GM12878 (cell line): ENCODE measurements at regions not wholly inside any gene's neighbourhood (a gene's known extent, or its start where the extent isn't known, plus 50 kb on each side); places are given as distances from the start of the nearest gene placed in this dataset.

Experiments
- ATAC-seq: fragments of 200-7000 bp; cut with Tn5 transposase; 3 replicates; pipeline ENCODE4 v1.9.1; 2020; ENCODE audit warnings: mild to moderate bottlenecking, moderate library complexity
- BruUV-seq: library from RNA; stranded (reverse); fragments of 400-500 nt; replicated peaks from 2 replicates; lab custom pipeline; 2021; lab: Mats Ljungman, UMichigan
- CTCF ChIA-PET: fragments of 300-600 bp; sonication (Branson Sonifier 250); formaldehyde crosslinking; extraction: SDS; loops from one replicate; lab custom pipeline; 2021; ENCODE audit warnings: inconsistent platforms; lab: Yijun Ruan, JAX
- POLR2A ChIA-PET: fragments of 350-600 bp; formaldehyde crosslinking; extraction: SDS; loops from one replicate; lab custom pipeline; 2021; ENCODE audit warnings: inconsistent platforms; lab: Charles Lee
- RAD21 ChIA-PET: fragments of 300-600 bp; sonication (Branson Sonifier 250); formaldehyde crosslinking; loops from one replicate; lab custom pipeline; 2023; ENCODE audit warnings: antibody characterized with exemption; ENCODE audit not compliant: unreplicated experiment; lab: Charles Lee
- SMC1A ChIA-PET: fragments of 300-600 bp; sonication (Branson Sonifier 250); formaldehyde crosslinking; loops from one replicate; lab custom pipeline; 2023; ENCODE audit not compliant: unreplicated experiment, uncharacterized antibody; lab: Charles Lee
- DNase-seq: peaks from one replicate; pipeline ENCODE4 v3.0.0-alpha.2; 2011; ENCODE audit warnings: low read depth, low spot score
- FAIRE-seq: peaks from 3 replicates; lab custom pipeline; 2011; peaks lifted over from hg19 to GRCh38; lab: Jason Lieb, UNC
- H2AFZ ChIP-seq: 2 replicates; pipeline ENCODE4 v1.6.0; 2011; ENCODE audit warnings: low read depth, low read length, control low read depth; ENCODE audit not compliant: control insufficient read depth
- H3K27ac ChIP-seq: 2 replicates; pipeline ENCODE4 v1.5.1; 2011; ENCODE audit warnings: control low read depth; ENCODE audit not compliant: control insufficient read depth, insufficient read depth
- H3K27me3 ChIP-seq, 2 experiments: replicated peaks in 1 of 2; 2 replicates each; pipeline versions ENCODE4 v1.6.0 to v1.6.1; 2011; ENCODE audit warnings: low read length in 1 of 2; ENCODE audit not compliant: control insufficient read depth in 2 of 2, insufficient read depth in 2 of 2
- H3K36me3 ChIP-seq, 2 experiments: 2 replicates each; pipeline ENCODE4 v1.5.1; 2011; ENCODE audit warnings: low read length in 1 of 2; ENCODE audit not compliant: control insufficient read depth in 2 of 2, insufficient read depth in 2 of 2
- H3K4me1 ChIP-seq: 2 replicates; pipeline ENCODE4 v1.6.1; 2011; ENCODE audit warnings: mild to moderate bottlenecking, low read length, moderate library complexity, mixed read lengths; ENCODE audit not compliant: control insufficient read depth, insufficient read depth
- H3K4me2 ChIP-seq: 2 replicates; pipeline ENCODE4 v1.6.0; 2011; ENCODE audit warnings: control low read depth; ENCODE audit not compliant: control insufficient read depth, insufficient read depth
- H3K4me3 ChIP-seq: fragments of 200-600 bp; sonication (generic); 2 replicates; pipeline ENCODE4 v1.5.1; 2016
- H3K79me2 ChIP-seq: 2 replicates; pipeline ENCODE4 v1.6.0; 2011; ENCODE audit warnings: low read length; ENCODE audit not compliant: control insufficient read depth, insufficient read depth
- H3K9ac ChIP-seq: 2 replicates; pipeline ENCODE4 v1.8.0; 2011; ENCODE audit warnings: low read length, control low read depth, mixed read lengths; ENCODE audit not compliant: control insufficient read depth, insufficient read depth
- H3K9me3 ChIP-seq: replicated peaks from 3 replicates; pipeline ENCODE4 v1.5.1; 2011; ENCODE audit warnings: mild to moderate bottlenecking, low read length; ENCODE audit not compliant: control insufficient read depth, insufficient read depth
- H4K20me1 ChIP-seq: 2 replicates; pipeline ENCODE4 v1.6.0; 2011; ENCODE audit not compliant: control insufficient read depth, insufficient read depth
- BCL3 ChIP-seq: IDR thresholded peaks from 2 replicates; pipeline ENCODE4 v1.6.1; 2011; ENCODE audit warnings: borderline replicate concordance, low read depth, mild to moderate bottlenecking, moderate library complexity, low read length; ENCODE audit not compliant: insufficient read depth, poor library complexity, severe bottlenecking
- BMI1 ChIP-seq: fragments of 450-650 bp; IDR thresholded peaks from 2 replicates; pipeline ENCODE4 v1.6.1; 2016; ENCODE audit warnings: mild to moderate bottlenecking, moderate library complexity, borderline replicate concordance
- CHD2 ChIP-seq: IDR thresholded peaks from 2 replicates; pipeline ENCODE4 v1.6.1; 2011; ENCODE audit warnings: low read depth, low read length, improper control_type of control experiment, borderline replicate concordance
- ESRRA ChIP-seq: IDR thresholded peaks from 2 replicates; pipeline ENCODE4 v1.6.1; 2012; ENCODE audit warnings: mild to moderate bottlenecking, low read length, improper control_type of control experiment
- FOXK2 ChIP-seq: fragments of 450-650 bp; IDR thresholded peaks from 2 replicates; pipeline ENCODE4 v1.6.1; 2017; ENCODE audit warnings: mild to moderate bottlenecking, moderate library complexity
- MTA2 ChIP-seq: fragments of 450-650 bp; IDR thresholded peaks from 2 replicates; pipeline ENCODE4 v1.6.1; 2016; ENCODE audit warnings: low read depth, mild to moderate bottlenecking, moderate library complexity
- PAX8 ChIP-seq: fragments of 450-650 bp; IDR thresholded peaks from 2 replicates; pipeline ENCODE4 v1.6.1; 2017; ENCODE audit warnings: mild to moderate bottlenecking, moderate library complexity
- POLR2A ChIP-seq: IDR thresholded peaks from 2 replicates; pipeline ENCODE4 v1.6.1; 2011; ENCODE audit warnings: low read depth, mild to moderate bottlenecking, low read length
- POU2F2 ChIP-seq: IDR thresholded peaks from 3 replicates; pipeline ENCODE4 v1.6.1; 2011; ENCODE audit warnings: low read depth, mild to moderate bottlenecking, low read length, borderline replicate concordance
- RAD51 ChIP-seq: fragments of 450-650 bp; IDR thresholded peaks from 2 replicates; pipeline ENCODE4 v1.6.1; 2016; ENCODE audit warnings: moderate library complexity, mild to moderate bottlenecking, inconsistent platforms
- SIN3A ChIP-seq: IDR thresholded peaks from 2 replicates; pipeline ENCODE4 v1.6.1; 2012; ENCODE audit warnings: low read depth, low read length, improper control_type of control experiment
- ZNF592 ChIP-seq: fragments of 450-650 bp; IDR thresholded peaks from 2 replicates; pipeline ENCODE4 v1.6.1; 2017; ENCODE audit warnings: mild to moderate bottlenecking, moderate library complexity
- WGBS: methylation state at CpG from one replicate; pipeline ENCODE4 v1.1.6; 2016; ENCODE audit warnings: low lambda C conversion rate; ENCODE audit not compliant: insufficient replicate concordance, insufficient coverage; ENCODE audit errors: missing lambda C conversion rate; 5-methylcytosine and 5-hydroxymethylcytosine counted together
- in situ Hi-C: fragments of 300-500 bp; cut with MboI; formaldehyde crosslinking; loops from 9 replicates; pipeline ENCODE4 v1.14.3; 2018; ENCODE audit warnings: mixed read lengths
- intact Hi-C: fragments of 100-400 bp; cut with micrococcal nuclease; formaldehyde crosslinking; loops from one replicate; pipeline ENCODE4 v1.14.2; 2022; ENCODE audit not compliant: unreplicated experiment
- TF ChIP-seq, protein P1 (sequence below): fragments of 450-650 bp; IDR thresholded peaks from 2 replicates; pipeline ENCODE4 v1.6.1; 2017; ENCODE audit warnings: antibody characterized with exemption, mild to moderate bottlenecking, moderate library complexity
- TF ChIP-seq, protein P2 (sequence below): fragments of 450-650 bp; IDR thresholded peaks from 2 replicates; pipeline ENCODE4 v1.6.1; 2017; ENCODE audit warnings: borderline replicate concordance

DNA sequence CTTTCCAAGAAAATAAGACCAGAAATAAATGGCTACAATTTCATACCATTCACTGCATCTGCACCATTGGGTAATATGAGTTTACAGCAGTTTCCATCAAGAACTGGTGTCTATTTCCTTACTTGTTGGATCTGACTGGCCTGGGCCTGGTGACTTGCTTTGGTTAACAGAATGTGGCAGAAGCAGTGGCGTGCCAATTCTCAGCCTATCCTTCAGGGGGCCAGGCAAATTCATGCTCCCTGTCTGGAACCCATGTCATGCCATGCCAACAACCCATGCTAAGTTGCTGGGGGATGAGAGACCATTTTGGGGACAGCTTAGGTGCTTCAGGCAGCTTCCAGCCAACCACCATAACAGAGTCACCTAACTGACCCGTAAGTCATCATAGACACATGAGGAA is 656.7 kb downstream of the SPOCK3 start (continued):
- TF ChIP-seq BCL3 (no peak), POLR2A (no peak)
- TF ChIP-seq, all 136 proteins: peak for 0

GRCh38 chr4:166585491-166585890 is 648.8 kb downstream of the SPOCK3 start:
- FAIRE-seq (no peak), DNase-seq (no peak), ATAC-seq (no peak)
- SMC1A ChIA-PET = no interaction called here
- no peaks in the 10 kb centered on the region for H3K79me2 ChIP-seq
- H3K27me3 ChIP-seq = no peaks in the 10 kb centered on the region
- H3K4me2 ChIP-seq = no peak overlapping the region
- TF ChIP-seq RAD51 = no peak
- TF ChIP-seq POU2F2 = no peak
- TF ChIP-seq, protein P1, sequence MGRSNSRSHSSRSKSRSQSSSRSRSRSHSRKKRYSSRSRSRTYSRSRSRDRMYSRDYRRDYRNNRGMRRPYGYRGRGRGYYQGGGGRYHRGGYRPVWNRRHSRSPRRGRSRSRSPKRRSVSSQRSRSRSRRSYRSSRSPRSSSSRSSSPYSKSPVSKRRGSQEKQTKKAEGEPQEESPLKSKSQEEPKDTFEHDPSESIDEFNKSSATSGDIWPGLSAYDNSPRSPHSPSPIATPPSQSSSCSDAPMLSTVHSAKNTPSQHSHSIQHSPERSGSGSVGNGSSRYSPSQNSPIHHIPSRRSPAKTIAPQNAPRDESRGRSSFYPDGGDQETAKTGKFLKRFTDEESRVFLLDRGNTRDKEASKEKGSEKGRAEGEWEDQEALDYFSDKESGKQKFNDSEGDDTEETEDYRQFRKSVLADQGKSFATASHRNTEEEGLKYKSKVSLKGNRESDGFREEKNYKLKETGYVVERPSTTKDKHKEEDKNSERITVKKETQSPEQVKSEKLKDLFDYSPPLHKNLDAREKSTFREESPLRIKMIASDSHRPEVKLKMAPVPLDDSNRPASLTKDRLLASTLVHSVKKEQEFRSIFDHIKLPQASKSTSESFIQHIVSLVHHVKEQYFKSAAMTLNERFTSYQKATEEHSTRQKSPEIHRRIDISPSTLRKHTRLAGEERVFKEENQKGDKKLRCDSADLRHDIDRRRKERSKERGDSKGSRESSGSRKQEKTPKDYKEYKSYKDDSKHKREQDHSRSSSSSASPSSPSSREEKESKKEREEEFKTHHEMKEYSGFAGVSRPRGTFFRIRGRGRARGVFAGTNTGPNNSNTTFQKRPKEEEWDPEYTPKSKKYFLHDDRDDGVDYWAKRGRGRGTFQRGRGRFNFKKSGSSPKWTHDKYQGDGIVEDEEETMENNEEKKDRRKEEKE = no peak
- TF ChIP-seq ZNF592 = no peak
- no peak for TF ChIP-seq FOXK2
- no peak for TF ChIP-seq SIN3A
- no peak for TF ChIP-seq PAX8
- TF ChIP-seq, protein P2, sequence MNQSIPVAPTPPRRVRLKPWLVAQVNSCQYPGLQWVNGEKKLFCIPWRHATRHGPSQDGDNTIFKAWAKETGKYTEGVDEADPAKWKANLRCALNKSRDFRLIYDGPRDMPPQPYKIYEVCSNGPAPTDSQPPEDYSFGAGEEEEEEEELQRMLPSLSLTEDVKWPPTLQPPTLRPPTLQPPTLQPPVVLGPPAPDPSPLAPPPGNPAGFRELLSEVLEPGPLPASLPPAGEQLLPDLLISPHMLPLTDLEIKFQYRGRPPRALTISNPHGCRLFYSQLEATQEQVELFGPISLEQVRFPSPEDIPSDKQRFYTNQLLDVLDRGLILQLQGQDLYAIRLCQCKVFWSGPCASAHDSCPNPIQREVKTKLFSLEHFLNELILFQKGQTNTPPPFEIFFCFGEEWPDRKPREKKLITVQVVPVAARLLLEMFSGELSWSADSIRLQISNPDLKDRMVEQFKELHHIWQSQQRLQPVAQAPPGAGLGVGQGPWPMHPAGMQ = no peak
- no peak for TF ChIP-seq BMI1
- no peak for TF ChIP-seq CHD2
- TF ChIP-seq ESRRA = no peak
- TF ChIP-seq MTA2 = no peak
- no peak overlapping the region for H3K9ac ChIP-seq
- no peak overlapping the region for H3K27ac ChIP-seq
- intact Hi-C loops = no loop called here
- 32% methylated on average over 3 of the region's 3 CpGs for WGBS
- no TSS peak for BruUV-seq
- POLR2A ChIA-PET = no interaction called here
- CTCF ChIA-PET = no interaction called here
- RAD21 ChIA-PET = interaction anchor here (0.9 kb wide), 1 partner anchor 11 kb away, joined by 3 read pairs; no protein-coding TSS in a partner anchor
- H3K4me1 ChIP-seq = no peaks in the 10 kb centered on the region
- H2AFZ ChIP-seq = no peak overlapping the region
- no peaks in the 10 kb centered on the region for H3K36me3 ChIP-seq
- H4K20me1 ChIP-seq = no peaks in the 10 kb centered on the region
- no peaks in the 10 kb centered on the region for H3K9me3 ChIP-seq
- in situ Hi-C loops = loop anchor here (25.0 kb wide), 1 partner anchor 1048 kb away; no protein-coding TSS in a partner anchor
- no peak overlapping the region for H3K4me3 ChIP-seq
